Transverse colon (tissue), 4 donors: ENCODE measurements at regions not wholly inside any gene's neighbourhood (a gene's known extent, or its start where the extent isn't known, plus 50 kb on each side); places are given as distances from the start of the nearest gene placed in this dataset.

ENCODE experiments used
- DNase-seq: peaks from one replicate; pipeline ENCODE4 v3.0.0-alpha.2; 2019
- H3K27ac ChIP-seq, 4 donors: fragments of 200-600 bp; sonication (generic); 2 replicates each; pipeline ENCODE4 v1.5.1; 2016 to 2018; ENCODE audit warnings: inconsistent platforms in 4 of 4
- H3K27me3 ChIP-seq: fragments of 200-600 bp; sonication (generic); 2 replicates; pipeline ENCODE4 v1.5.1; 2017; ENCODE audit warnings: inconsistent platforms
- H3K36me3 ChIP-seq, 4 donors: fragments of 200-600 bp; sonication (generic); 2 replicates each; pipeline ENCODE4 v1.5.1; 2017 to 2019; ENCODE audit warnings: inconsistent platforms in 4 of 4
- H3K4me1 ChIP-seq, 4 donors: fragments of 200-600 bp; sonication (generic); 2 replicates each; pipeline ENCODE4 v1.5.1; 2017 to 2020; ENCODE audit warnings: inconsistent platforms in 4 of 4
- H3K4me3 ChIP-seq, 4 donors: fragments of 200-600 bp; sonication (generic); 1 replicate in 1 of 4; 2 replicates in 3 of 4; pipeline versions ENCODE4 v1.5.1 to v1.6.1; 2017 to 2019; ENCODE audit warnings: inconsistent platforms in 4 of 4
- H3K9me3 ChIP-seq, 2 donors: fragments of 200-600 bp; sonication (generic); 2 replicates each; pipeline ENCODE4 v1.5.1; 2017 to 2019; ENCODE audit warnings: inconsistent platforms in 2 of 2
- CTCF ChIP-seq, 5 experiments: fragments of 200-600 bp in 3 of 5; fragments of 450-650 bp in 2 of 5; sonication (generic) in 3 of 5; IDR thresholded peaks; 1 replicate in 2 of 5; 2 replicates in 3 of 5; pipeline ENCODE4 v1.5.1; 2016 to 2017; ENCODE audit warnings: antibody characterized with exemption in 5 of 5, inconsistent platforms in 3 of 5, mild to moderate bottlenecking in 2 of 5, moderate library complexity in 1 of 5
- EP300 ChIP-seq: sonication (generic); formaldehyde crosslinking; IDR thresholded peaks from one replicate; pipeline ENCODE4 v1.6.1; 2017; ENCODE audit warnings: antibody characterized with exemption, low read depth
- POLR2A ChIP-seq: fragments of 450-650 bp; IDR thresholded peaks from one replicate; pipeline ENCODE4 v1.6.1; 2016; ENCODE audit warnings: antibody characterized with exemption, mild to moderate bottlenecking, moderate library complexity
- POLR2AphosphoS5 ChIP-seq, 3 donors: sonication (generic); formaldehyde crosslinking; IDR thresholded peaks; one replicate each; pipeline ENCODE4 v1.6.1; 2016; ENCODE audit warnings: antibody characterized with exemption in 3 of 3
- WGBS, 2 donors: methylation state at CpG; one replicate each; pipeline ENCODE4 v1.1.5; 2018; ENCODE audit warnings: low coverage in 1 of 2; 5-methylcytosine and 5-hydroxymethylcytosine counted together
- in situ Hi-C, 4 donors: fragments of 200-750 bp; cut with MboI; loops; one replicate each; pipeline versions ENCODE4 v1.15.0 to v1.15.1; 2017; ENCODE audit warnings: low sequenced_read_pairs in 3 of 4, low pct_ligation_motif_present in 1 of 4, low pct_unique_long_range_greater_than_20kb in 1 of 4
- intact Hi-C: fragments of 100-400 bp; cut with DNase I; formaldehyde crosslinking; loops from one replicate; pipeline ENCODE4 v1.15.1; 2023; ENCODE audit warnings: low total_unique reads

- Histone ChIP-seq H3K27me3 (no peaks in the 10 kb centered on the region), H3K4me3 (no peak overlapping the region), H3K4me1 (no peaks in the 10 kb centered on the region), H3K27ac (no peak overlapping the region), H3K9me3 (no peaks in the 10 kb centered on the region), H3K36me3 (no peaks in the 10 kb centered on the region)
- DNase-seq, result no peak
- TF ChIP-seq CTCF (IDR thresholded peaks at IDR 0.05) (no peak), EP300 (no peak), POLR2A (no peak), POLR2AphosphoS5 (IDR thresholded peaks at IDR 0.05) (no peak)
- 75 to 79% methylated on average over 3 of the region's 3 CpGs for WGBS, 2 donors
- intact Hi-C loops, result no loop called here
- in situ Hi-C loops, result no loop called here
Observed at GRCh38 chr2:184210329-184210728, 388.0 kb upstream of the ZNF804A start.

- no peaks in the 10 kb centered on the region for H3K4me1 ChIP-seq
- H3K36me3 ChIP-seq, result no peaks in the 10 kb centered on the region
- no peak for TF ChIP-seq POLR2A
- no peak for TF ChIP-seq POLR2AphosphoS5 (IDR thresholded peaks at IDR 0.05)
- TF ChIP-seq EP300, result no peak
- TF ChIP-seq CTCF (IDR thresholded peaks at IDR 0.05), result no peak
- in situ Hi-C loops (no loop called here), intact Hi-C loops (no loop called here)
- no peaks in the 10 kb centered on the region for H3K9me3 ChIP-seq
- no peak for DNase-seq
- H3K4me3 ChIP-seq, result no peak overlapping the region
- H3K27ac ChIP-seq, result no peak overlapping the region
- H3K27me3 ChIP-seq, result no peaks in the 10 kb centered on the region
- 70 to 78% methylated on average over 1 of the region's 1 CpG for WGBS, 2 donors
Observed at GRCh38 chr2:184215745-184216144, 382.6 kb upstream of the ZNF804A start.

GRCh38 chr2:184256611-184257010 lies 341.7 kb upstream of the ZNF804A start:
- DNase-seq, result no peak
- TF ChIP-seq POLR2A (no peak), CTCF (IDR thresholded peaks at IDR 0.05) (no peak), POLR2AphosphoS5 (IDR thresholded peaks at IDR 0.05) (no peak), EP300 (no peak)
- no peaks in the 10 kb centered on the region for H3K4me1 ChIP-seq
- no peaks in the 10 kb centered on the region for H3K27me3 ChIP-seq
- H3K36me3 ChIP-seq, result no peaks in the 10 kb centered on the region
- no peak overlapping the region for H3K27ac ChIP-seq
- H3K4me3 ChIP-seq, result no peak overlapping the region
- intact Hi-C loops (no loop called here), in situ Hi-C loops (no loop called here)
- 73 to 78% methylated on average over 1 of the region's 1 CpG for WGBS, 2 donors
- no peaks in the 10 kb centered on the region for H3K9me3 ChIP-seq

- TF ChIP-seq EP300, result no peak
- TF ChIP-seq CTCF (IDR thresholded peaks at IDR 0.05), result no peak
- no peak for TF ChIP-seq POLR2A
- no peak for TF ChIP-seq POLR2AphosphoS5 (IDR thresholded peaks at IDR 0.05)
- in situ Hi-C loops (no loop called here), intact Hi-C loops (no loop called here)
- DNase-seq, result no peak
- no peaks in the 10 kb centered on the region for H3K9me3 ChIP-seq
- H3K4me1 ChIP-seq, result no peaks in the 10 kb centered on the region
- no peak overlapping the region for H3K4me3 ChIP-seq
- no peaks in the 10 kb centered on the region for H3K36me3 ChIP-seq
- no peak overlapping the region for H3K27ac ChIP-seq
- H3K27me3 ChIP-seq, result no peaks in the 10 kb centered on the region
Observed at GRCh38 chr2:184261331-184261730, 337.0 kb upstream of the ZNF804A start.
